HL-60 (cell line): ENCODE measurements at regions not wholly inside any gene's neighbourhood (a gene's known extent, or its start where the extent isn't known, plus 50 kb on each side); places are given as distances from the start of the nearest gene placed in this dataset.

Experiments
- GABPA ChIP-seq: IDR thresholded peaks from 2 replicates; pipeline ENCODE4 v1.6.1; 2012; ENCODE audit warnings: low read depth
- POLR2AphosphoS5 ChIP-seq: IDR thresholded peaks from 2 replicates; pipeline ENCODE4 v1.6.1; 2012; ENCODE audit warnings: low read depth
- SPI1 ChIP-seq: IDR thresholded peaks from 2 replicates; pipeline ENCODE4 v1.6.1; 2012; ENCODE audit warnings: low read depth, mild to moderate bottlenecking, borderline replicate concordance
- TF ChIP-seq, protein P1 (sequence below): IDR thresholded peaks from one replicate; pipeline ENCODE4 v1.5.1; 2011; ENCODE audit warnings: low read length, control low read depth, inconsistent platforms; ENCODE audit not compliant: insufficient read depth

- TF ChIP-seq, protein P1, sequence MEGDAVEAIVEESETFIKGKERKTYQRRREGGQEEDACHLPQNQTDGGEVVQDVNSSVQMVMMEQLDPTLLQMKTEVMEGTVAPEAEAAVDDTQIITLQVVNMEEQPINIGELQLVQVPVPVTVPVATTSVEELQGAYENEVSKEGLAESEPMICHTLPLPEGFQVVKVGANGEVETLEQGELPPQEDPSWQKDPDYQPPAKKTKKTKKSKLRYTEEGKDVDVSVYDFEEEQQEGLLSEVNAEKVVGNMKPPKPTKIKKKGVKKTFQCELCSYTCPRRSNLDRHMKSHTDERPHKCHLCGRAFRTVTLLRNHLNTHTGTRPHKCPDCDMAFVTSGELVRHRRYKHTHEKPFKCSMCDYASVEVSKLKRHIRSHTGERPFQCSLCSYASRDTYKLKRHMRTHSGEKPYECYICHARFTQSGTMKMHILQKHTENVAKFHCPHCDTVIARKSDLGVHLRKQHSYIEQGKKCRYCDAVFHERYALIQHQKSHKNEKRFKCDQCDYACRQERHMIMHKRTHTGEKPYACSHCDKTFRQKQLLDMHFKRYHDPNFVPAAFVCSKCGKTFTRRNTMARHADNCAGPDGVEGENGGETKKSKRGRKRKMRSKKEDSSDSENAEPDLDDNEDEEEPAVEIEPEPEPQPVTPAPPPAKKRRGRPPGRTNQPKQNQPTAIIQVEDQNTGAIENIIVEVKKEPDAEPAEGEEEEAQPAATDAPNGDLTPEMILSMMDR = no peak
- no peak for TF ChIP-seq POLR2AphosphoS5
- TF ChIP-seq SPI1 = no peak
- TF ChIP-seq GABPA = no peak
These were observed 594.2 kb upstream of the FZD8 start for GRCh38 chr10:36236341-36236740.
